K562 (cell line): ENCODE measurements at regions not wholly inside any gene's neighbourhood (a gene's known extent, or its start where the extent isn't known, plus 50 kb on each side); places are given as distances from the start of the nearest gene placed in this dataset.

Experiments used
- ATAC-seq: fragments of 200-7000 bp; cut with Tn5 transposase; 3 replicates; pipeline ENCODE4 v1.9.1; 2020; ENCODE audit warnings: moderate library complexity
- BruUV-seq: library from RNA; stranded (reverse); fragments of 400-500 nt; replicated peaks from 2 replicates; lab custom pipeline; 2021; lab: Mats Ljungman, UMichigan
- CTCF ChIA-PET: fragments of 300-600 bp; formaldehyde crosslinking; extraction: SDS; loops from one replicate; lab custom pipeline; 2021; ENCODE audit warnings: low intra/inter-chr PET ratio; lab: Yijun Ruan, JAX
- POLR2A ChIA-PET: fragments of 300-600, 350-650 bp; sonication (Branson Sonifier 250); formaldehyde crosslinking; extraction: SDS; loops from one replicate; lab custom pipeline; 2021; ENCODE audit warnings: antibody characterized with exemption, inconsistent platforms; lab: Yijun Ruan, JAX
- DNase-seq, 4 experiments: peaks; one replicate each; pipeline versions ENCODE4 v3.0.0 to v3.0.0-alpha.2; 2011 to 2018; ENCODE audit warnings: low spot score in 3 of 4, mixed read lengths in 3 of 4; ENCODE audit errors: extremely low read depth in 1 of 4
- FAIRE-seq: peaks from 2 replicates; lab custom pipeline; 2011; peaks lifted over from hg19 to GRCh38; lab: Jason Lieb, UNC
- H2AFZ ChIP-seq: 2 replicates; pipeline ENCODE4 v1.6.0; 2011; ENCODE audit warnings: low read depth, low read length, control low read depth, inconsistent platforms
- H3K27ac ChIP-seq: fragments of 200-600 bp; 3 replicates; pipeline ENCODE4 v1.8.0; 2011; ENCODE audit warnings: low read depth, mild to moderate bottlenecking, control low read depth, inconsistent platforms, low read length, moderate library complexity, mixed read lengths; ENCODE audit errors: extremely low read depth
- H3K27me3 ChIP-seq, 2 experiments: fragments of 300-600 bp in 1 of 2; 2 replicates in 1 of 2; 3 replicates in 1 of 2; pipeline versions ENCODE4 v1.6.0 to v1.8.0; 2011; ENCODE audit warnings: inconsistent platforms in 2 of 2, low read length in 2 of 2, mild to moderate bottlenecking in 1 of 2, mixed read lengths in 1 of 2, moderate library complexity in 1 of 2; ENCODE audit not compliant: control insufficient read depth in 2 of 2, insufficient read depth in 2 of 2
- H3K36me3 ChIP-seq: fragments of 300-600 bp; 3 replicates; pipeline ENCODE4 v1.8.0; 2011; ENCODE audit warnings: mild to moderate bottlenecking, low read length, inconsistent platforms; ENCODE audit not compliant: control insufficient read depth, insufficient read depth
- H3K4me1 ChIP-seq, 2 experiments: fragments of 200-600 bp in 1 of 2; replicated peaks in 1 of 2; 2 replicates in 1 of 2; 3 replicates in 1 of 2; pipeline versions ENCODE4 v1.5.1 to v1.8.0; 2011; ENCODE audit warnings: inconsistent platforms in 2 of 2, low read length in 2 of 2, mild to moderate bottlenecking in 1 of 2, mixed read lengths in 1 of 2, moderate library complexity in 1 of 2; ENCODE audit not compliant: control insufficient read depth in 2 of 2, insufficient read depth in 2 of 2
- H3K4me2 ChIP-seq: 2 replicates; pipeline ENCODE4 v1.6.1; 2011; ENCODE audit warnings: low read length, control low read depth, inconsistent platforms, mixed read lengths; ENCODE audit not compliant: insufficient read depth
- H3K4me3 ChIP-seq: fragments of 200-600 bp; sonication (generic), shearing (Covaris generic); 2 replicates; pipeline ENCODE4 v1.5.1; 2016; ENCODE audit warnings: control low read depth, inconsistent platforms
- H3K79me2 ChIP-seq: fragments of 200-600 bp; 3 replicates; pipeline ENCODE4 v1.8.0; 2011; ENCODE audit warnings: low read length, inconsistent platforms; ENCODE audit not compliant: control insufficient read depth, insufficient read depth
- H3K9ac ChIP-seq, 2 experiments: 2 replicates each; pipeline versions ENCODE4 v1.6.0 to v1.6.1; 2011; ENCODE audit warnings: low read depth in 2 of 2, low read length in 2 of 2, control low read depth in 1 of 2, inconsistent platforms in 1 of 2, mild to moderate bottlenecking in 1 of 2, mixed read lengths in 1 of 2; ENCODE audit not compliant: insufficient read depth in 1 of 2
- H3K9me1 ChIP-seq: one replicate; pipeline ENCODE4 v1.6.0; 2011; ENCODE audit warnings: inconsistent platforms, mild to moderate bottlenecking, low read length, moderate library complexity; ENCODE audit not compliant: control insufficient read depth, insufficient read depth
- H3K9me3 ChIP-seq: replicated peaks from 2 replicates; pipeline ENCODE4 v1.5.1; 2011; ENCODE audit warnings: low read depth, low read length, inconsistent platforms; ENCODE audit not compliant: control insufficient read depth, insufficient read depth
- H4K20me1 ChIP-seq: replicated peaks from 2 replicates; pipeline ENCODE4 v1.6.1; 2011; ENCODE audit warnings: low read length, inconsistent platforms, mixed read lengths; ENCODE audit not compliant: control insufficient read depth, insufficient read depth
- CBFA2T3 ChIP-seq: fragments of 450-650 bp; IDR thresholded peaks from 2 replicates; pipeline ENCODE4 v1.6.1; 2017
- CHD2 ChIP-seq: IDR thresholded peaks from 2 replicates; pipeline ENCODE4 v1.6.1; 2011; ENCODE audit warnings: low read depth, low read length
- MCM2 ChIP-seq: fragments of 450-650 bp; IDR thresholded peaks from 2 replicates; pipeline ENCODE4 v1.6.1; 2017; ENCODE audit warnings: low read depth, mild to moderate bottlenecking
- POLR3A ChIP-seq: IDR thresholded peaks from 2 replicates; pipeline ENCODE4 v1.6.1; 2011; ENCODE audit warnings: borderline replicate concordance, mild to moderate bottlenecking, moderate library complexity; ENCODE audit not compliant: insufficient read length, insufficient read depth; ENCODE audit errors: extremely low read depth
- RBM14 ChIP-seq: fragments of 200-400 bp; formaldehyde crosslinking; IDR thresholded peaks from 2 replicates; pipeline ENCODE4 v1.6.1; 2018; ENCODE audit warnings: low read depth, mild to moderate bottlenecking, low read length, moderate library complexity, borderline replicate concordance; ENCODE audit not compliant: insufficient read depth
- RBM34 ChIP-seq: fragments of 200-400 bp; formaldehyde crosslinking; IDR thresholded peaks from 2 replicates; pipeline ENCODE4 v1.6.1; 2018; ENCODE audit warnings: low read length, borderline replicate concordance; ENCODE audit not compliant: insufficient read depth
- SMARCC2 ChIP-seq: fragments of 450-650 bp; IDR thresholded peaks from 2 replicates; pipeline ENCODE4 v1.6.1; 2017; ENCODE audit warnings: antibody characterized with exemption, moderate library complexity, mild to moderate bottlenecking, low read depth
- TCF3 ChIP-seq: sonication (generic); formaldehyde crosslinking; IDR thresholded peaks from 2 replicates; pipeline ENCODE4 v1.4.0; 2020; ENCODE audit warnings: mild to moderate bottlenecking, missing genetic modification reagents
- TCF7L2 ChIP-seq: fragments of 150-350 bp; IDR thresholded peaks from 2 replicates; pipeline ENCODE4 v1.6.1; 2016; ENCODE audit warnings: low read depth, mild to moderate bottlenecking, low read length, moderate library complexity
- UBTF ChIP-seq, 2 experiments: IDR thresholded peaks; 2 replicates each; pipeline ENCODE4 v1.6.1; 2012; ENCODE audit warnings: improper control_type of control experiment in 2 of 2, low read depth in 2 of 2, low read length in 2 of 2, borderline replicate concordance in 1 of 2
- ZNF384 ChIP-seq: IDR thresholded peaks from 2 replicates; pipeline ENCODE4 v1.6.1; 2012; ENCODE audit warnings: low read depth, low read length, improper control_type of control experiment
- WGBS: fragments of 100-300 bp; shearing (Covaris generic); methylation state at CpG from one replicate; pipeline ENCODE4 v1.1.6; 2016; ENCODE audit warnings: low coverage, mixed read lengths; ENCODE audit not compliant: insufficient coverage; ENCODE audit errors: missing lambda C conversion rate; 5-methylcytosine and 5-hydroxymethylcytosine counted together
- in situ Hi-C: fragments of 300-500 bp; cut with MboI; formaldehyde crosslinking; loops from 4 replicates; pipeline ENCODE4 v1.15.0; 2018; ENCODE audit warnings: inconsistent platforms, mixed read lengths
- intact Hi-C: fragments of 100-400 bp; cut with micrococcal nuclease; formaldehyde crosslinking; loops from 2 replicates; pipeline ENCODE4 v1.14.2; 2022

GRCh38 chr4:13982010-13982409, 354.5 kb upstream of the BOD1L1 start:
- no TSS peak for BruUV-seq
- Histone ChIP-seq H3K9me1 (no peaks in the 10 kb centered on the region), H4K20me1 (no peaks in the 10 kb centered on the region), H3K4me2 (no peak overlapping the region), H3K9me3 (no peaks in the 10 kb centered on the region), H3K4me1 (no peaks in the 10 kb centered on the region), H3K9ac (no peak overlapping the region), H3K79me2 (no peaks in the 10 kb centered on the region), H3K27me3 (no peaks in the 10 kb centered on the region), H2AFZ (no peak overlapping the region), H3K4me3 (no peak overlapping the region), H3K36me3 (no peaks in the 10 kb centered on the region), H3K27ac (no peak overlapping the region)
- ChIA-PET POLR2A (no interaction called here), CTCF (no interaction called here)
- in situ Hi-C loops = no loop called here
- 4% methylated on average over 5 of the region's 5 CpGs for WGBS
- intact Hi-C loops = no loop called here
- FAIRE-seq (no peak), DNase-seq (no peak), ATAC-seq (no peak)
- TF ChIP-seq TCF3 (0 out of 2 replicates have a peak, but pooled peaks have one; percentile 19), SMARCC2 (no peak), CBFA2T3 (0 out of 2 replicates have a peak, but pooled peaks have one; percentile 9)

GRCh38 chr4:13983189-13983790, 355.8 kb upstream of the BOD1L1 start:
- no peak for ATAC-seq
- intact Hi-C loops = no loop called here
- POLR2A ChIA-PET = no interaction called here
- H3K4me2 ChIP-seq = no peak overlapping the region
- no peak overlapping the region for H2AFZ ChIP-seq
- H3K9ac ChIP-seq = no peak overlapping the region
- no TSS peak for BruUV-seq
- TF ChIP-seq UBTF (IDR thresholded peaks at IDR 0.05; ENCODE audit: borderline replicate concordance in 1 of 2, low read depth in 2 of 2, low read length in 2 of 2) = no peak
- no peak for TF ChIP-seq POLR3A
- no peak for TF ChIP-seq RBM14
- TF ChIP-seq CHD2 = no peak
- TF ChIP-seq MCM2 = no peak
- TF ChIP-seq TCF7L2 = no peak
- TF ChIP-seq ZNF384 = no peak
- no peak for TF ChIP-seq RBM34
- TF ChIP-seq, all 486 proteins: peak for 0
- DNase-seq = no peak
- Histone ChIP-seq H3K27ac (no peak overlapping the region), H3K4me1 (no peaks in the 10 kb centered on the region), H4K20me1 (no peaks in the 10 kb centered on the region), H3K27me3 (no peaks in the 10 kb centered on the region), H3K4me3 (no peak overlapping the region), H3K9me1 (no peaks in the 10 kb centered on the region), H3K9me3 (no peaks in the 10 kb centered on the region), H3K79me2 (no peaks in the 10 kb centered on the region), H3K36me3 (no peaks in the 10 kb centered on the region)
- CTCF ChIA-PET = no interaction called here
- in situ Hi-C loops = no loop called here
- no peak for FAIRE-seq
- WGBS = 0% methylated on average over 3 of the region's 3 CpGs
